Mesenchymal stem cell (in vitro differentiated cells and primary cell): ENCODE measurements at regions not wholly inside any gene's neighbourhood (a gene's known extent, or its start where the extent isn't known, plus 50 kb on each side); places are given as distances from the start of the nearest gene placed in this dataset.

ENCODE experiments used
- DNase-seq: peaks from one replicate; pipeline ENCODE4 v3.0.0-alpha.2; 2013
- H2AFZ ChIP-seq: one replicate; pipeline ENCODE4 v1.6.1; 2013; ENCODE audit warnings: low read depth, mild to moderate bottlenecking, control low read depth, inconsistent platforms, low read length, moderate library complexity
- H2AK5ac ChIP-seq: 2 replicates; pipeline ENCODE4 v1.6.1; 2013; ENCODE audit warnings: low read length, moderate library complexity, mild to moderate bottlenecking, inconsistent platforms; ENCODE audit not compliant: severe bottlenecking
- H2BK120ac ChIP-seq: one replicate; pipeline ENCODE4 v1.6.1; 2013; ENCODE audit warnings: low read depth, mild to moderate bottlenecking, inconsistent platforms, low read length, moderate library complexity
- H2BK12ac ChIP-seq, 2 experiments: one replicate each; pipeline ENCODE4 v1.6.1; 2013; ENCODE audit warnings: inconsistent platforms in 2 of 2, low read length in 2 of 2, mild to moderate bottlenecking in 2 of 2, moderate library complexity in 2 of 2, control low read depth in 1 of 2
- H2BK15ac ChIP-seq: one replicate; pipeline ENCODE4 v1.6.1; 2013; ENCODE audit warnings: mild to moderate bottlenecking, low read depth, inconsistent platforms; ENCODE audit not compliant: poor library complexity, severe bottlenecking
- H2BK5ac ChIP-seq: 2 replicates; pipeline ENCODE4 v1.6.1; 2013; ENCODE audit warnings: low read depth, mild to moderate bottlenecking, low read length, control low read depth, inconsistent platforms; ENCODE audit not compliant: poor library complexity, severe bottlenecking
- H3K14ac ChIP-seq, 2 experiments: one replicate each; pipeline ENCODE4 v1.6.1; 2013; ENCODE audit warnings: inconsistent platforms in 2 of 2, low read length in 2 of 2, control low read depth in 1 of 2, mild to moderate bottlenecking in 1 of 2, moderate library complexity in 1 of 2
- H3K18ac ChIP-seq, 2 experiments: one replicate each; pipeline ENCODE4 v1.6.1; 2013; ENCODE audit warnings: inconsistent platforms in 2 of 2, low read length in 2 of 2, control low read depth in 1 of 2, low read depth in 1 of 2, mild to moderate bottlenecking in 1 of 2
- H3K23ac ChIP-seq, 2 experiments: one replicate each; pipeline ENCODE4 v1.6.1; 2013; ENCODE audit warnings: inconsistent platforms in 2 of 2, low read length in 2 of 2, mild to moderate bottlenecking in 2 of 2, moderate library complexity in 2 of 2, control low read depth in 1 of 2
- H3K27ac ChIP-seq: 2 replicates; pipeline ENCODE4 v1.5.1; 2013; ENCODE audit warnings: mild to moderate bottlenecking, moderate library complexity, low read length, control low read depth, inconsistent platforms; ENCODE audit not compliant: poor library complexity, severe bottlenecking
- H3K27me3 ChIP-seq, 2 experiments: 2 replicates each; pipeline versions ENCODE4 v1.6.1 to v1.7.0; 2013; ENCODE audit warnings: low read length in 2 of 2, mild to moderate bottlenecking in 2 of 2, moderate library complexity in 2 of 2, control low read depth in 1 of 2, inconsistent platforms in 1 of 2; ENCODE audit not compliant: control insufficient read depth in 1 of 2, insufficient read depth in 1 of 2
- H3K36me3 ChIP-seq, 2 experiments: 2 replicates each; pipeline versions ENCODE4 v1.6.1 to v1.7.0; 2013; ENCODE audit warnings: low read length in 2 of 2, control low read depth in 1 of 2, inconsistent platforms in 1 of 2, low read depth in 1 of 2, mild to moderate bottlenecking in 1 of 2; ENCODE audit not compliant: insufficient read depth in 2 of 2, control insufficient read depth in 1 of 2
- H3K4ac ChIP-seq, 2 experiments: one replicate each; pipeline ENCODE4 v1.6.1; 2013; ENCODE audit warnings: inconsistent platforms in 2 of 2, low read length in 2 of 2, mild to moderate bottlenecking in 2 of 2, moderate library complexity in 2 of 2, control low read depth in 1 of 2, low read depth in 1 of 2
- H3K4me1 ChIP-seq: 2 replicates; pipeline ENCODE4 v1.6.1; 2013; ENCODE audit warnings: low read depth, low read length, control low read depth; ENCODE audit not compliant: control insufficient read depth, insufficient read depth
- H3K4me2 ChIP-seq: 2 replicates; pipeline ENCODE4 v1.6.1; 2013; ENCODE audit warnings: low read length, mild to moderate bottlenecking, inconsistent platforms; ENCODE audit not compliant: poor library complexity, severe bottlenecking
- H3K4me3 ChIP-seq, 2 experiments: 2 replicates each; pipeline versions ENCODE4 v1.5.1 to v1.7.0; 2013; ENCODE audit warnings: low read length in 2 of 2, mild to moderate bottlenecking in 2 of 2, control low read depth in 1 of 2, low read depth in 1 of 2; ENCODE audit not compliant: insufficient read depth in 1 of 2
- H3K79me1 ChIP-seq: replicated peaks from 2 replicates; pipeline ENCODE4 v1.6.1; 2013; ENCODE audit warnings: mild to moderate bottlenecking, control low read depth, low read length, inconsistent platforms; ENCODE audit not compliant: poor library complexity, severe bottlenecking
- H3K9ac ChIP-seq: 2 replicates; pipeline ENCODE4 v1.7.0; 2013; ENCODE audit warnings: mild to moderate bottlenecking, low read length, moderate library complexity
- H3K9me3 ChIP-seq: 2 replicates; pipeline ENCODE4 v1.7.0; 2013; ENCODE audit warnings: mild to moderate bottlenecking, low read length; ENCODE audit not compliant: control insufficient read depth
- H4K8ac ChIP-seq: one replicate; pipeline ENCODE4 v1.6.1; 2013; ENCODE audit warnings: inconsistent platforms, mild to moderate bottlenecking, low read length, moderate library complexity
- H4K91ac ChIP-seq: one replicate; pipeline ENCODE4 v1.6.1; 2013; ENCODE audit warnings: mild to moderate bottlenecking, low read length, inconsistent platforms
- WGBS: methylation state at CpG from one replicate; pipeline ENCODE4 v1.1.7; 2013; ENCODE audit warnings: mixed read lengths; 5-methylcytosine and 5-hydroxymethylcytosine counted together

GRCh38 chr14:100403105-100403504, 80.0 kb downstream of the SLC25A47 start:
- peak overlapping the region; percentile 66 for H3K27ac ChIP-seq
- DNase-seq = peak; percentile 43
- no peak overlapping the region for H2BK12ac ChIP-seq
- peaks cover 0 to 4% of the 10 kb centered on the region in 2 experiments for H3K36me3 ChIP-seq
- WGBS = 90% methylated on average over 4 of the region's 5 CpGs
- no peaks in the 10 kb centered on the region for H3K9me3 ChIP-seq
- H3K4me2 ChIP-seq = no peak overlapping the region
- no peak overlapping the region for H3K14ac ChIP-seq
- no peak overlapping the region for H3K18ac ChIP-seq
- no peak overlapping the region for H4K8ac ChIP-seq
- no peak overlapping the region for H3K23ac ChIP-seq
- no peak overlapping the region for H2AFZ ChIP-seq
- no peak overlapping the region for H2BK15ac ChIP-seq
- H3K4ac ChIP-seq = no peak overlapping the region
- H2BK120ac ChIP-seq = no peak overlapping the region
- H3K4me1 ChIP-seq = peaks cover 47% of the 10 kb centered on the region
- H2BK5ac ChIP-seq = no peak overlapping the region
- peak overlapping the region; percentile 98 for H2AK5ac ChIP-seq
- no peak overlapping the region for H3K9ac ChIP-seq
- no peak overlapping the region for H4K91ac ChIP-seq
- peaks cover 43% of the 10 kb centered on the region for H3K79me1 ChIP-seq
- no peaks in the 10 kb centered on the region for H3K27me3 ChIP-seq
- H3K4me3 ChIP-seq = no peak overlapping the region

GRCh38 chr14:100403802-100404365, 80.7 kb downstream of the SLC25A47 start:
- Histone ChIP-seq H3K4me2 (no peak overlapping the region), H2BK5ac (no peak overlapping the region), H2BK12ac (no peak overlapping the region), H3K4me1 (peaks cover 51% of the 10 kb centered on the region), H3K23ac (no peak overlapping the region), H3K14ac (no peak overlapping the region), H3K4ac (no peak overlapping the region), H4K91ac (no peak overlapping the region), H3K18ac (no peak overlapping the region), H3K79me1 (peaks cover 43% of the 10 kb centered on the region), H3K27me3 (no peaks in the 10 kb centered on the region), H3K36me3 (peaks cover 0 to 4% of the 10 kb centered on the region in 2 experiments), H3K27ac (no peak overlapping the region), H3K9me3 (no peaks in the 10 kb centered on the region), H2BK120ac (no peak overlapping the region), H2AFZ (no peak overlapping the region), H3K4me3 (no peak overlapping the region), H4K8ac (no peak overlapping the region), H3K9ac (no peak overlapping the region), H2BK15ac (no peak overlapping the region), H2AK5ac (peak overlapping the region; percentile 73)
- no peak for DNase-seq
- 98% methylated on average over 10 of the region's 10 CpGs for whole genome bisulfite sequencing

- H3K18ac ChIP-seq = no peak overlapping the region
- H3K14ac ChIP-seq = no peak overlapping the region
- no peak overlapping the region for H3K23ac ChIP-seq
- H3K4me3 ChIP-seq = no peak overlapping the region
- peaks cover 43% of the 10 kb centered on the region for H3K79me1 ChIP-seq
- peak overlapping the region; percentile 73 for H2AK5ac ChIP-seq
- H3K9me3 ChIP-seq = no peaks in the 10 kb centered on the region
- H3K36me3 ChIP-seq = peaks cover 0 to 4% of the 10 kb centered on the region in 2 experiments
- no peak overlapping the region for H2BK5ac ChIP-seq
- no peak overlapping the region for H3K4ac ChIP-seq
- peaks cover 53% of the 10 kb centered on the region for H3K4me1 ChIP-seq
- H2BK120ac ChIP-seq = no peak overlapping the region
- DNase-seq = no peak
- no peak overlapping the region for H3K9ac ChIP-seq
- H3K27ac ChIP-seq = no peak overlapping the region
- H2AFZ ChIP-seq = no peak overlapping the region
- WGBS = 84% methylated on average over 4 of the region's 4 CpGs
- H3K27me3 ChIP-seq = no peaks in the 10 kb centered on the region
- H3K4me2 ChIP-seq = no peak overlapping the region
- peak overlapping the region; percentile 28 for H4K8ac ChIP-seq
- H2BK12ac ChIP-seq = no peak overlapping the region
- H2BK15ac ChIP-seq = no peak overlapping the region
- H4K91ac ChIP-seq = no peak overlapping the region
Measured at GRCh38 chr14:100404419-100404818, 81.3 kb downstream of the SLC25A47 start.

DNA sequence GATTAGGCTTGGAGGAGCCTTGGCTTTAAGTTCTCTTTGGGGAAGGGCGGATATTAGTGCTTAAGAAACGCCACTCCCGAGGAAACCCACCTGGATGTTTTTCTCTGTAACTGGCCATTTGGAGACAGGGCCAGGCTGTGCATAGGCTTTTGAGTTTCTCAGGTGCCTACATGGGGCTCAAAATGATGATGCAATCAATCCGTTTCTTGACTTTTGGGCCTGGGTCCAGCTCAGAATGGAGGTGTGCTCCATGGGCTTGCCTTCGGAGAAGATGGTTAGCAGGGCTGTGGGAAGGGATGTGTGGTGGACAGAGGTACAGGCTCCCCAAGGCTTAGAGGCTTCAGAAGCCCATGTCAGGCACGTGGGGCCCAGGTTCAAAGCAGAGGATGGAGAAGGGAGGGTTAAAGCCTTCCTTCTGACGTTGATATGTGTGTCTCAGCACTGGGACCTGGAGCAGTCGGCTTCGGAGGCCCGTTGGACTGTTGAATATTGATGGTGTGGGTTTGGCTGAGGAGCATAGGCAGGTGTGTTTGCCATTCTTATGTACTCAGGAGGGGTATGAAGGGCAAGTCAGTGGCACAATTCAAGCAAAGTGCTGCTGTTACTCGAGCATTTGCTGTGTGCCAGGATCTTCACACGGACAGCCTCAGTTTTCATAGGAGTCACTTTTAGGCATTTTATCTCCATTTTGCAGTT, 82.8 kb downstream of the SLC25A47 start:
- Histone ChIP-seq H3K9ac (no peak overlapping the region), H3K14ac (peak overlapping the region in 1 of 2 experiments; percentile 63), H4K8ac (no peak overlapping the region), H3K4me3 (no peak overlapping the region), H4K91ac (no peak overlapping the region), H3K4ac (no peak overlapping the region), H3K4me1 (peaks cover 54% of the 10 kb centered on the region), H2BK15ac (no peak overlapping the region), H2AK5ac (peak overlapping the region; percentile 75), H3K27ac (no peak overlapping the region), H3K18ac (no peak overlapping the region), H3K4me2 (no peak overlapping the region), H3K27me3 (no peaks in the 10 kb centered on the region), H2BK5ac (no peak overlapping the region), H3K23ac (no peak overlapping the region), H2BK120ac (no peak overlapping the region), H2BK12ac (peak overlapping the region; percentile 15 to 75), H2AFZ (no peak overlapping the region), H3K9me3 (no peaks in the 10 kb centered on the region), H3K79me1 (peaks cover 41% of the 10 kb centered on the region), H3K36me3 (peaks cover 0 to 4% of the 10 kb centered on the region in 2 experiments)
- 95% methylated on average over 12 of the region's 12 CpGs for WGBS
- no peak for DNase-seq
